ENCODE measurements at regions not wholly inside any gene's neighbourhood (a gene's known extent, or its start where the extent isn't known, plus 50 kb on each side); places are given as distances from the start of the nearest gene placed in this dataset.
A peak's percentile ranks its signal among the peaks of the same experiment; 100 is the strongest.

DNA sequence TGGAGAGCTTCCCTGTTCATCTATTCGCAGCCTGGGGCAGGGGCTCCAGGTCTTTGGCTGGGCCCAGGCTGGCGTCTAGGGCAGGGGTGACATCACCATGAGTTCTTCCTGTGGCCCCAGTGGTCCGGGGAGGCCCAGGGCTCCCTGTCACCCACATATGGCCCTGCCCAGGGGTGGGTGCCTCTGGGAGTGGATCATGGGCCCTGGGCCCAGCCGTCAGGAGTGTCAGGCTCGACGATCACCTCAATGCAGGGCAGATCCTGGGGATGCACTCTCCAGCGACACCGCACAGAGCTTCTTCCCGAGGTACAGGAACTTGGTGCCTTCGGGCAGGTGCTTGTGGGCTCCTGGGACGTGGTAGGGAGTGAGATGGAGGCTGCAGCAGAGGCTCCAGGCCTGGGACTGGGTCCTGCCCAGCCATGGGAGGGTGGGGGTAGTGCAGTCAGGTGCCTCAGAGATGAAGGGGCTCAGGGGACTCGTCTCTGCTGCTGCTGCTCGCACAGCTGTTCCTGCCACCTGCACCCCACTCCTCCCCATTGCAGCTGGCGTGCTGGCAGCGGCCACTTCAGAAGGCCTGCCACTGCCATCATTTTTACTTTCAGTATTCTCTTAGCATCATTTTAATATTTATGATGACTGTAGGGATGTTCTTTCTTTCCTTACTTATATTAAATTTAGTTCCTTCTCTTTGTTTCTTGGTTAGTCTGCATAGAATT is 196.0 kb upstream of the VRK2 start:
- no peak for DNase-seq

DNA sequence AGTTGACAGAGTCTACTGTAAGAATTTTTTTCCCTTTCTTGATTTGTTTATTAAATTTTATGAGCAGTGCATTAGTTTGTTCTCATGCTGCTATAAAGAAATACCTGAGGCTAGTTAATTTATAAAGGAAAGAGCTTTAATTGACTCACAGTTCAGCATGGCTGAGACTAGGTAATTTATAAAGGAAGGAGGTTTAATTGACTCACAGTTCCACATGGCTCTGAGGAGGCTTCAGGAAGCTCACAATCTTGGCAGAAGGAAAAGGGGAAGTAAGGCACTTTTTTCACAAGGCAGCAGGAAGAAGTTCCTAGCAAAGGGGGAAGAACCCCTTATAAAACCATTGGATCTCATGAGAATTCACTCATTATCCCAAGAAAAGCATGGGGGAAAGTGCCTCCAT is 191.4 kb upstream of the VRK2 start:
- DNase-seq = no peak

DNA sequence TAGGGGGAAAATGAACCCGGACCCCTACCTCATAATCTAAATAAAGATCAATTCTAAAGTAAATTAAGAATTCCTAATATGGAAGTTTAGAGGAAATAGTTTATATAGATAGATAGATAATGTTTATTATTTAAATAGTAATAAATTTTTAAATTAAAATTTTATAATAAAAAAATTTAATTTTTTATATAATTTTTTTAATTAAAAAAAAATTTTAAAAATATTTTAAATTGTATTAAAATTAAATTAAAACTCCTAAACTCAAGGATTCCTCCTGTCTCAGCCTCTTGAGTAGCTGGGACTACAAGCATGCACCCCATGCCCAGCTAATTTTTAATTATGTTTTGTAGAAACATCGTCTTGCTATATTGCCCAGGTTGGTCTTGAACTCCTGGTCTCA is 186.9 kb upstream of the VRK2 start:
- no peak for DNase-seq

DNA sequence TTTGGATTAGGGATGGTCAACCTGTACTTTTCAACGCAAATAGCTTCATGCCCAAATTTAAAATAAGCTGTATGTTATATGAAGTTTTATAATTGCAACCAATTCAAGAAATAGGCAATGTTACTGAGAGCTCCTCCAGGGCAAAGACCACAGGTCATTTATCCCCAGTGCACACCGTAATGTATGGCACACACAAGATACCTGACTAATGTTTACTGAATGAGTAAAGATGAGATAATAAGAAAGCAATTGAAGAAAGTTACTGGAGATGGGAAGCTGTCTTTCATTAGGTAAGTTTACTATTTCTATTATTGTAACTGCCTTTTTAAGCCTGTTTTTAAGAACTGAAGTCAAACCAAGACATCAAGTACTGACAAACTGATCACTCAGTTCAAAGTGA is 184.5 kb upstream of the VRK2 start:
- DNase-seq = no peak

DNA sequence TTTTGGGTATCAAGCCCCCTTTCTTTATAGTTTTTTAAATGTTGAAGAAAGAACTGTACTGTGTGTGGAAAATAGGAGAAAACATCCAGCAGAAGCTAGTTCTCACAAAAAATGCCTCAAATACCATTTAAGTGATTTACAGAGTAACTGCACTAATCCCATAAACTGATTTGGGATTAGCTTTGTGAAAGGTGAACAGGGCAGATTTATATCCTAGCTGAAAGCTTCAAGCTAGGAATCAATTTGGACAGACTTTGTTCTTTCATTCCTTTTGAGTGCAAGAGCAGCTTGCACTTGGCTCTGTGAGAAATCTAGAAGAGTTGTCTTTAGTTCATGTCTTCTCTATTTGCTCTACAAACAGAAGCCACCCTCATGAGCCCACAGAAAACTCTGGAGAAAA is 183.9 kb upstream of the VRK2 start:
- DNase-seq = no peak

DNA sequence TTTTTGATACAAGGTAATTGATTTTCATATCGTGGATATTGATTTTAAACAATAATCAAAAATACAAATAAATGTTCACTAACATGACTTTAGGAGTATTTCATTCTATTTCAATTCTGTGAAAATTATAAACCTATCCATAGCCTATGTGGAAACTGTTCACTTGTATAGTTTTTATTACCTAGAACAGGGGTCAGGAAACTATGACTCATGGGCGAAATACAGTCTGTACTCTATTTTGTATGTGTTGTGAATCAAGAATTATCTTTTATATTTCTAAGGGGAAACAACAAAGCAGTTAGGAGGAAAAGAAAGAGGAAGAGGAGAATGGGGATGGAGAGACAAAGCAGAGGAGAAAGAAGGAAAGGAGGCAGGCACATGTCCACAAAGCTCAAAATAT is 181.7 kb upstream of the VRK2 start:
- no peak for DNase-seq

DNA sequence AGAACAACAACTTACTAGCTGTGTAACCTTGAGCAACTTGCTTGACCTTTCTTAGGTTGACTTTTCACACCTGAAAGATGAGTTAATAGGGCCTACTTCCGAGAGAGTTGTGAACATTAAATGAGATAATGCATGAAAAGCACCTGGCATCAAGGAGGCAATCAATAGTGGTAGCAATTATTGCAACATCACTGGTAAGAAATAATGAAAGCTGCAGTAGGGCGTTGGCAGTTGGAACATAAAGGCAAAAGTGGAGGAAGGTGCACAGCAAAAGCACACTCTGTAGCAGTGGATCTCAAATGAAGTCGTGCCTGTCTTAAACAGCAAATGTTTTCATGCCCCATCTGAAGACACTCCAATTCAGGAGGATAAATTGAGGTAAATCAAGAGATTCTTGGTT is 178.9 kb upstream of the VRK2 start:
- no peak for DNase-seq

DNA sequence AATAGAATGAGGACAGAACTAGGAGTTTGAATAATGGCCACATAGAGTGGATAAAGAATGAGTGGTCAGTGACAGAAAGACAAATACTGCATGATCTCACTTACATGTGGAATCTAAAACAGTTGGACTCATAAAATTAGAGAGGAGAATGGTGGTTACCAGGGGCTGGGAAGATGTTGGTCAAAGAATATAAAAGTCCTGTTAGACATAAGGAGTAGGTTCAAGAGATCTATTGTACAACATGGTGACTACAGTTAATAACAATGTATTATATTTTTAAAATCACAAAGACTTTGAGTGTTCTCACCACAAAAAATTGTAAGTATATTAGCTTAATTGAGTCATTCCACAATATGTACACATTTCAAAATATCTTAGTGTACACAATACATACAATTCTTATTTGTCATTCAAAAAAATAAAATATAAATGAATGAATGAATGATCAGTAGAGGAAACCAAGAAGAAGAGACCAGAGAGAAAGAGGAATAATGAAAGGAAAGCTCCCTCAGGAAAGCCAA is 177.9 kb upstream of the VRK2 start:
- no peak for DNase-seq

DNA sequence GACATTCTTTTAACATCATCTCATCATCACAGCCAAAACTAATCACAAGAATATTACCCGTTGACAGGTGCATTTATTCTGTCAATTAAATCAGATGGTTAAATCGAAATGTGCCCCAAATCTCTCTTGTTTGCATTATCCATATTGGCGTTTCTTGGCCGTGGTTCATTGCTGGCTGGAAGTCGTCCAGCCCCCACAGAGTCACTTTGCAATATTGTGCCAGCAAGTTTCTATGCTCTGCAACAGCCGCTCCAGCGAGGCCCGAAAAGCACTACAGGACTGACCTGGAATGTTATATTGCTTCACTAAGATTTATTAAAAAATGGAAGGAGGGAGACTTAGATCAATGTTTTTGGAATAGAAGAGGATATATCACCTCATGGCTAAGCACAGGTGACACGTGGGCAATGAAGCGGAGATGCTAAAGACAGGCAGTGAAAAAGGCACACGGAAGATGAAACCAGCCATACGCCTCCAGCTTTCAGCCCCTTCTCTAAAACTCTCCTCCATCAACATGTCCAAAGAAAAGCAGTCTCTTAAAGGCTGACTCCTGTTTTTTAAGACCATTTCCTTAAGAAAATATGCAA is 176.8 kb upstream of the VRK2 start:
- no peak for DNase-seq

DNA sequence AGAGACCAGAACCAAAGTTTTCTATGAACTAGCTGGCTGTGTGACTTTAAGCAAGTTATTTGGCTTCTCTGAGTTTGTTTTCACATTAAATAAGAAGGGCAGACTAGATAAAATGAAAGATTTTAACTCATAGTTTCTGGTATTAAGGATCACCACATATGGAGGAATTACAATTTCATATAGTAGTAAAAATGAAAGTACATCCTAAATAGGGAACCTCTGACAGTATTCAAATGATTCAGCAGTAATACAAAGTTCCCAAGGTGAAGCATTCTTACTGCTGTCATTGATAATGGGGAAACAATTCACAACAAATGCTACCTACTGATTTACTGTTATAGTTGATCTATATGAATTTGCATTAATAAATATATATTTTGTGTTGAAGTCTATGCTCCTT is 170.3 kb upstream of the VRK2 start:
- no peak for DNase-seq

DNA sequence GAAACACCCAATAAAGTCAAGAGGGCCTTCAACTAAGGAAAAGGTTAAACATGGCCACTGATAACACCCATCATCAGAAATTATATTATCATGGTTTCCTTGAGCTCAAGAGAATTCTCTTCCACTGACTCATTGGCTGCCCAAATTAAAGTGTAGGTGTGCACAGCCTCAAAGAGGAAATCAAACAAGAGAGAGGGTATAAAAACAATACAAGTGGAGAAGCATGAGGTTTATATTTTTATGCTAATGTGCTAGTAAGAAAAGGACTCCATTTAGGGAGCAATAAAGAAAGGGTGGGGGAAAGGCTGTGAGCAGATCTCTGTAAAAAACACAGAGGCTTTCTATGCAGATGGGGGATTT is 168.8 kb upstream of the VRK2 start:
- DNase-seq = no peak

DNA sequence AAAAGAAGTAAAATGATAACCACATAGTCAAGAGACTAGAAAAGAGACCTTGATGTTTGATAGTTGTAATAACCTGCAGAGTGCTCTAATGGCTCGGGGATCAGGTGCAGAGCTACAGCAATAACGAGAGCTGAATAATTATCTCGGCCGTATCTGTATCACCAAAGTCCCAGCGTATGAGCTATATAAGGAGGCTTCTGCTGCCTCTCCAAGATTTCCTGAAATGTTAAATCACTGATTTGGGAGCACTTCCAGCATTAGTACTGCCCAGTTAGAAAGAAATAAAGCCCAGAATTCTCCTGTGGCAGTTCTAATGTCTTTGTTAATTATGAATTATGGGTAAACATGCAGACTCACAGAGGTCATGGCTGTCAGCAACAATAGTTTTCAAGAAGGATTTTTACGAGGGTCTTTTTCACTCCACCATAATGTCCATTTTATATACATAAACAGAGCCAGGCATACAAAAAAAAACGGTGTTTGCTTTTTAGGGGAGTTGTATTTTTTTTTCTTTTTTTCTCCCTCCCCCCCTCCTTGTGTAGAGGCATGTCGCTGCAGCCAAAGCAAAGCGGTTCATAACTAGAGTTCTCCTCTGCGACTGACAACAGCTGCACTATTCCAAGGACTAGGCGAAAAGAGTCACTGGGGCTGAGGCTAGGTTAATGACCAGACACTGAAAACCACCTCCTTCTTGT is 168.3 kb upstream of the VRK2 start:
- no peak for DNase-seq

DNA sequence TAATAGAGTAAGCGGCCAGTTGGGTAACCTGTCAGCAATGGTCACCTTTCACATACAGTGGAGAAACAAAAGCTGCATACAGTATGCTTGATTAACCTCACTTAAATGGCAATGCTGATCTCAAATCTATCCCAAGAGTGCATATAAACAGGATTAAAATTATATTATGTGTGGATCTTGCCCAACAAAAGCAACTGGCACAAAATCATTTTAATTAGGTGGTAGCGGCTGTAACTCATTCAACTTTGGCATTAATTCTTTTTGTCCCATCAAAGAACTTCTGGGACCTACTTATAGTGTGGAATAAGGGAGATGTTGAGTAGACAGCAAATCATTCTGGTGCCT is 167.8 kb upstream of the VRK2 start:
- no peak for DNase-seq

DNA sequence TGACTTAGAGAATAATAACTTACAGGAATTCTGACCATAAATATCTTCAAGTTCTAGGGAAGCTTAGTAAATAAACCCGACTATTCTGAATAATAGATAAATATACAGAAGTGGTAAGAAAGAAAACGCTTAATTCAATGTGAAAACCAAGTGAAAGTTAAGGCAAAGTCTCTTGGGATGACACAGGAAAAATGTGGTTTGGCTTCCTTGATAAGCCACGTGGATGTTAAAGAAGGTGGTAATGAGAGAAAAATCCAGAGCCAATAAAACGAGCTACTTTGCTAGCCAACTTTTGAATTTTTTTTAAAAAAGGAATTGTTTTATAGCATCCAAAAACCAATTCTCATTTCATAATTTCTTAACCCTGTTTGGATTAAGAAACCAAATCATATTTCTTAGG is 166.2 kb upstream of the VRK2 start:
- no peak for DNase-seq

DNA sequence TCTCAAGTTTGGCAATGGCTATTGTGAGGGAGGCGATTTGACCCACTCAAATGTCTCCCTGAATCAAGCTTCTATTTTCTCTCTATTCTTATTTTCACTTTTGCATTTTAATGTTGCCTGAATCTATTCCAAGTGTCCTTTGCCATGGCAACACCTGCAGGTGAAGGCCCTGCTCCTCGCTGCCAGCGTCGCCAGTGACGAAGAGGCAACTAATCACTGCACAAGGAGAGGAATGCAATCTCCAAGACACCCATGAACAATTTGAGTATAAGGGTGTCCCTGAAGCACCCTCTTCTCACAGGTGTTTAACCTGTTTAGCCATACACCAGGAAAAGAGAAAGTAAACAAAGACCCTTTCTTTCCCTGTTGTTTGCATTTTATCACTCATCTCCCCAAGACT is 165.6 kb upstream of the VRK2 start:
- DNase-seq = no peak

DNA sequence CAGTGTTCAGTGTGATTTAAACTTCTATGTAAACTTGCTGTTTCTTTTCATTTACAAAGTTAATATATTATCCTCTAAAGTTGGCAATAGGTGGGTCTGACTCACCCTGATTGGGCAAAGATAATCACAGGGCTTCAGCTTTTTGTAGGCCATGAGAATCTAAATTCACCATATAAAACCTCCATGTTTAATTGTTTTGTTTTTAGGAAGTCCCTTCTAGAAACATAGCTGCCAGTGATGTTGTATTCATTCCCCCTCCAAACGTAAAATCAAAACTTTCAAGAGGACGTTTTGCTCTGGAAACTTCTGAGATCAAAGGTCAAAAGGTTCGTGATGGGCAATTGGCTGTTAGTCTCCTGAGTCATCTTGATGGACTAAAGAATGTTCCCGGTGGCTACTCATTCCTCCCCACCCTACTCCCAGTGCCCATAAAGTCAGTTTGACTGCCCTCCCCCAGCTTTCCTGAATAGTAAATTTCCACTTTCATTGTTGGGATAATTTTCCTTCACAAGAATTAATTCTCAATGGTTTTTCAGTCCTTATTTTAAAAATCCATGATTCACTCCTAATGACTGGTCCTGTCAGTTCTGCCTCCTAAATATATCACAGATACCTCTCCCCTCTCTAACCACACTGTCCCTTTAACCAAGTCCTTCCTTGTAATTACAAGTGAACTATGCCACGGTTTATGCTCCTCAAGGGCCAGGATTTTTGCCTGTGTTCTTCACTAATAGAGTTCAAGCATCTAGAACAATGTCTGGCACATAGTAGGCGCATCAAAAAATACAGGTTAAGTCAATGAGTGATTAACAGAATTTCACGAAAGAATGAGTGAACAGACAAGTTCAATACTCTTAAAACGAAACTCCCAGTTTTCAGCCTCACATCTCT is 164.4 kb upstream of the VRK2 start:
- DNase-seq = peak; percentile 14

DNA sequence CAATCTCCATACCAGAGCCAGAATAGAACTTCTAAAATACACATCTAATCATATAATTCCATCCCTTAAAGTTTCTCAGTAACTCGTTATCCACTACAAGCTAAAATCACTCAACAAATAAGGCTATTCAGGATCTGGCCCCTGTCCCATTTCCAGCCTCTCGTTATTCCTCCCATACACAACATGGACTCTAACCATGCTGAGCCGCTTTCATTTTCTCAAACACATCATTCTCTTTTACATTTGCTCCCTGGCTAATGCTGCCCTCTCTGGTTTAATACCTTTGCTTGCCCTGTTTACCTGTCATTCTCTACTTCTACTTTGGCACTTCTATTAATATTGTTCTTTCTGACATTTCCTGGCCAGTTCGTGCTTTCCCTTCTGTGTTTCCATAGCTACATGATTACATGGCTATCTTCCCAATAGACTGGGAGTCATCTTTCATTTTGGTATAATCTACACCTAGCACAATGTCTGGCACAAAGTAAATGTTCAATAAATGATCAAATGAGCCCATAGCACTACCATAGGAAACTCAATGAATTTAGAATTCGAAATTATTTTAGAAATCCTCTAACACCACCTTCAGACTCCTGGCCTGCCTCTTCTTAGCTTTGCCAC is 163.6 kb upstream of the VRK2 start:
- DNase-seq = no peak

DNA sequence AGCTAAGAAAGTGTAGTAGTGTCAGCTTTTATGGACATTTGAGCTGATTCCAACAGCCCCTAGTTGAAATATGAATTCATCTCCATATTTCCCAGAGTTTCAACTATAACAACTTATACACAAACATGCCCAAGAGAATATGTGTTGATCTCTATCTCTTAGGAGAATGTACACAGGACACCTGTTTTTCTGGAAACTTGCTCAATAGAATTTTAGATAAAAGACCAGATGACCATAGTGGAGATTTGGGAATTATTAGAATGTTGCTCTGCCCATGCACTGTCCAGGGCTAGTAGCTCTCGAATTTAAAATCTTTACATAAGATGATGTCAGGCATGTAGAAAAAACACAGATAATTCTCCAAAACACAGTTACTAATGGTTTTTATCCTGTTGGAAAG is 162.3 kb upstream of the VRK2 start:
- no peak for DNase-seq

DNA sequence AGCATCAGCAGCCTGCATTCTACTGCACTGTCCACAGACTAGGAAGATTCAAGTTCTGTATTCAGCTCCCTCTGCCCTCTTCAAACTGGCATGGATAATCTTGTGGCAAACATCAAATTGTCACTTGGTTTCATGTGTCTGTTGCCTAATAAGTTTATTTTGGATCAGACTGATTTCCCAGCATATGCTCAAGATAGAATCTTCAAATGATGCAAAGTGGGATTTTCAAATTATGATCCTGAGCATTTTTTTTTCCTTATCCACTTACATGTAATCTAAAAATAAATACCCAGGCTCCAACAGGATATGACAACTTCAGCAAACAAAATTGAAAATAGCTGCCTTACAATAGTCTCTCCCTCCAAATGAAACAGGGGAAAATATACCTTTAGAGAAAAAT is 160.9 kb upstream of the VRK2 start:
- no peak for DNase-seq

DNA sequence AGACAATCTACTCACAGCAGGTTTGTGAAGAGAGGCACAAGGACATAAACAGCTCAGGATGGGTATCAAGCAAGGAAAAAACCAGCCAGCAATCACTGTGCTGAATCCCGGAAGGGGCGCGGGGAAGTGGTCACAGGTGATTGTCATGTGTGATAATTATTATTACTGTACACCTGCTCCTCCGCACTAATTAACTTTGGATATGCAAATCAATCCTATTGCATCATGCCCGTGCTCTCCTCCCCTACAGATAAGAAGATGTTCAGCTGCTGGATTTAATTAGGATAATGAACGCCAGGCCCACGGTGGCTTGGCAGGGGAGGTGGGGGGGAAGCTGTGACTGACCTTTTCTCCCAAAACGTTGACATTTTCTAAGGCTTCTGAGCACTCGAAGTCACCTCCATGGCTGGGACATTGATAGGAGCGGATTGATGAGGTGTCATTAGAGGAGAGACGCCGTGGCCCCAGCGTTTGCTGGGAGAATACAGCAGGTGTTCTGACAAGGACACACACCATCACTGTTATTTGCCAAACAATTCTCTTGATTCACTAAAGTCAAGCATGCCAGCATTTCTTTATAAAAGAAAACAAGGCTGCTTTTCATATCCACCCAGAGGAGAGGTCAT is 160.3 kb upstream of the VRK2 start:
- no peak for DNase-seq

DNA sequence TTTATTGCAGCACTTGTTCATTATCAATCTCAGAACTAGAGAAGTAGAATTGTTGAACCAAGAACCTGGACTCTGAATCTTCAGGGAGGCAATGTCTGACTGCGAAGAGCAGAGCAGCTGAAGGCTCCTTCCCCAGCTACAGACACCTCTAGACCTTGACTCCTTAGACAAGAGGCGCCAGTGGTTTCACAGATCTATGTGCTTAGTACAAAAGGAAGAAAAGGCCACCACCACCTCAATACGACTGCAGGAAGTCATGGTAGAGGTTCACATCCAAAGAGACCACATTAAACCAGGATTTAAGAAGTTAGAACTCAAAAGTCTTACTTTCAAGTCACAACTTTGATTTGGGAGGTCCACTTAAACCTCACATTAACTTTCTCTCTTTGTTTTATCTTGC is 158.1 kb upstream of the VRK2 start:
- DNase-seq = no peak

DNA sequence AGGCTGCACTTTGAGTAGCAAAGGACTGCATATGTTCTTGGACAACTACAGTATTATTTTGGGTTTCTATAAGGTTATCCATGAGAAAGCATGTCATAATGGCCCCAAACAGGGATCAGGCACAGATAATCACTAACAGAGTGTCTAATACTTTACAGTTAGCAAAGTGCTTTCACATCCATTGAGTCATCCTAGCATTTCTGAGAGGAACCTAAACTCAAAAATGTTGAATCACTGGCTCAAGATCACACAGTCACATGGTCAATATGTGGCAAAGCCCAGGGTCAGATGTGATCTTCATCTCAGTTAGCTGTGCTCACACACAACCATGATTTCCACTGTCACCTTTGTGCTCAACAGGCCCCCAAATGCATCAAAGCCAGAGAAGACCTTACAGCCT is 156.1 kb upstream of the VRK2 start:
- DNase-seq = peak; percentile 71
